ENCODE measurements at regions not wholly inside any gene's neighbourhood (a gene's known extent, or its start where the extent isn't known, plus 50 kb on each side); places are given as distances from the start of the nearest gene placed in this dataset.

GRCh38 chr11:70619591-70619990, 221.3 kb downstream of the CTTN start:
- Histone ChIP-seq H3K27ac (ENCODE audit: low read depth, low read length) (no peak overlapping the region), H3K27me3 (ENCODE audit: control insufficient read depth, insufficient read depth, low read length) (no peaks in the 10 kb centered on the region)
- 88% methylated on average over 6 of the region's 7 CpGs for WGBS (ENCODE audit: insufficient coverage)

GRCh38 chr11:70620510-70621184, 222.3 kb downstream of the CTTN start:
- peaks cover 11% of the 10 kb centered on the region for H3K36me3 ChIP-seq (ENCODE audit: control insufficient read depth, insufficient read depth, low read length)
- no peak for DNase-seq (ENCODE audit: low read depth in 4 of 6, low spot score in 6 of 6)
- peaks cover 58% of the 10 kb centered on the region for H3K4me1 ChIP-seq (ENCODE audit: control insufficient read depth, insufficient read depth, low read length)
- no peaks in the 10 kb centered on the region for H3K27me3 ChIP-seq (ENCODE audit: control insufficient read depth, insufficient read depth, low read length)
- no peak overlapping the region for H3K27ac ChIP-seq (ENCODE audit: low read depth, low read length)
- H3K9me3 ChIP-seq (ENCODE audit: control insufficient read depth, insufficient read depth, low read length) = no peaks in the 10 kb centered on the region
- WGBS (ENCODE audit: insufficient coverage) = 90% methylated on average over 9 of the region's 12 CpGs
- no peak overlapping the region for H3K4me3 ChIP-seq (ENCODE audit: low read depth, low read length)

More at GRCh38 chr11:70619591-70619990, 221.3 kb downstream of the CTTN start:
- no peak for DNase-seq (ENCODE audit: low read depth in 4 of 6, low spot score in 6 of 6)
- no peaks in the 10 kb centered on the region for H3K9me3 ChIP-seq (ENCODE audit: control insufficient read depth, insufficient read depth, low read length)
- peaks cover 11% of the 10 kb centered on the region for H3K36me3 ChIP-seq (ENCODE audit: control insufficient read depth, insufficient read depth, low read length)
- peaks cover 48% of the 10 kb centered on the region for H3K4me1 ChIP-seq (ENCODE audit: control insufficient read depth, insufficient read depth, low read length)
- no peak overlapping the region for H3K4me3 ChIP-seq (ENCODE audit: low read depth, low read length)

GRCh38 chr11:70621241-70621640, 222.9 kb downstream of the CTTN start:
- DNase-seq (ENCODE audit: low read depth in 4 of 6, low spot score in 6 of 6) = no peak
- H3K4me1 ChIP-seq (ENCODE audit: control insufficient read depth, insufficient read depth, low read length) = peaks cover 63% of the 10 kb centered on the region
- WGBS (ENCODE audit: insufficient coverage) = 97% methylated on average over 3 of the region's 6 CpGs
- no peak overlapping the region for H3K27ac ChIP-seq (ENCODE audit: low read depth, low read length)
- H3K27me3 ChIP-seq (ENCODE audit: control insufficient read depth, insufficient read depth, low read length) = no peaks in the 10 kb centered on the region
- no peak overlapping the region for H3K4me3 ChIP-seq (ENCODE audit: low read depth, low read length)
- H3K9me3 ChIP-seq (ENCODE audit: control insufficient read depth, insufficient read depth, low read length) = no peaks in the 10 kb centered on the region
- H3K36me3 ChIP-seq (ENCODE audit: control insufficient read depth, insufficient read depth, low read length) = peaks cover 10% of the 10 kb centered on the region

DNA sequence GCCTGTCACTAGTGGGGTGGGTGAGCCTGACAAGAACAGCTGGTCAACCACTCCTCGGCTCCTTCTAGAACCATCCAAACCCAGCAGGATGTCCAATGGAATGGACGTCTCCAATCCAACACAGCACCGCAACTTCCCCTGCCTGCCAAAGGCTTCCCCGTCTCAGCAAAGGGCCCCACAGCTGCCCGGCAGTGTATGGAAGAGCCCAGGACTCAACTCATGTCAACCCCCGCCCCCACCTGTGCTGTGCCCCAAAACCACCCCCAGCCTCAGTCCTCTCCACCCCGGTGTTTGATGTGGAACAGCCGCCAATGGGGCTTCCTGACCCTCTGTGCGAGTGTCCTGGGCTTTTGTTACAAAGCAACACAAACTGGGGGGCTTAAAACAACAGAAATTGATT, 223.8 kb downstream of the CTTN start:
- peaks cover 5% of the 10 kb centered on the region for H3K36me3 ChIP-seq (ENCODE audit: control insufficient read depth, insufficient read depth, low read length)
- WGBS (ENCODE audit: insufficient coverage) = 93% methylated on average over 8 of the region's 9 CpGs
- H3K4me1 ChIP-seq (ENCODE audit: control insufficient read depth, insufficient read depth, low read length) = peaks cover 65% of the 10 kb centered on the region
- no peak for DNase-seq (ENCODE audit: low read depth in 4 of 6, low spot score in 6 of 6)
- no peaks in the 10 kb centered on the region for H3K9me3 ChIP-seq (ENCODE audit: control insufficient read depth, insufficient read depth, low read length)
- H3K4me3 ChIP-seq (ENCODE audit: low read depth, low read length) = no peak overlapping the region
- H3K27ac ChIP-seq (ENCODE audit: low read depth, low read length) = no peak overlapping the region
- H3K27me3 ChIP-seq (ENCODE audit: control insufficient read depth, insufficient read depth, low read length) = no peaks in the 10 kb centered on the region

DNA sequence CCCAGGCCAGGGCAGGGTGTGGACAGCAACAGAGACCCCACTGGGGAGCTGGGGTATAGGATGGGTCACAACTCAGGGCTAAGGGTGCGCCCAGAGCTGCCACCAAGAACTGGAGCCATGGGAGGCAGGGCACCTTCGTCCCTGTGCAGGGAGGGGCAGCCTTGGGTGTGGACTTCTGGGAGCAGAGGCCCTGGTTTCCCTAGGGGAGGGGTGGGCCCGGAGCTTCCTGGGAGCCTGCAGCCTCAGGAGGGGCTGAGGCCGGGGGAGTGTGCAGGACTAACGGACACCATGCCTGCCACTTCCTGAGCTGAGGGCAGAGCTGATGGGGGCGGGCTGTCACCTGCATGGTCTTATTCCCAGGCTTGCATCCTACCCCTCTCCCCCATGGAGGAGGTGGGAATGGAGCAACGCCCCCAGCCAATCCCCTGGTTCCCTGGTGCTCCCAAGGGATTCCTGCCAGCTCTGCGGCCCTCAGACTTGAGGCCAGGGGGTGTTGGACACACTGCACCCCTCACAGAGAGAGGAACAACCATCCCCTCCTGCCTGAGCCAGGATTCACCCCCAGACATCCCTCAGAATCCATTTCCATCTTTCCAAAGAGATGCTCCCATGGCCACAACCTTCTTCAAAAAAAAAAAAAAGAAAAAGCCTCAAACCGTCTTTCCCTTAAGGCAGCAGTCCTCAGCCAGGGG, 225.7 kb downstream of the CTTN start:
- no peak overlapping the region for H3K4me3 ChIP-seq (ENCODE audit: low read depth, low read length)
- DNase-seq (ENCODE audit: low read depth in 4 of 6, low spot score in 6 of 6) = no peak
- no peaks in the 10 kb centered on the region for H3K27me3 ChIP-seq (ENCODE audit: control insufficient read depth, insufficient read depth, low read length)
- no peak overlapping the region for H3K27ac ChIP-seq (ENCODE audit: low read depth, low read length)
- no peaks in the 10 kb centered on the region for H3K9me3 ChIP-seq (ENCODE audit: control insufficient read depth, insufficient read depth, low read length)
- WGBS (ENCODE audit: insufficient coverage) = 89% methylated on average over 8 of the region's 9 CpGs
- peaks cover 66% of the 10 kb centered on the region for H3K4me1 ChIP-seq (ENCODE audit: control insufficient read depth, insufficient read depth, low read length)
- H3K36me3 ChIP-seq (ENCODE audit: control insufficient read depth, insufficient read depth, low read length) = peaks cover 5% of the 10 kb centered on the region

- Histone ChIP-seq H3K27ac (ENCODE audit: low read depth, low read length) (no peak overlapping the region), H3K36me3 (ENCODE audit: control insufficient read depth, insufficient read depth, low read length) (peaks cover 8% of the 10 kb centered on the region), H3K4me1 (ENCODE audit: control insufficient read depth, insufficient read depth, low read length) (peaks cover 66% of the 10 kb centered on the region), H3K4me3 (ENCODE audit: low read depth, low read length) (no peak overlapping the region), H3K27me3 (ENCODE audit: control insufficient read depth, insufficient read depth, low read length) (no peaks in the 10 kb centered on the region), H3K9me3 (ENCODE audit: control insufficient read depth, insufficient read depth, low read length) (no peaks in the 10 kb centered on the region)
- WGBS (ENCODE audit: insufficient coverage) = 70% methylated on average over 10 of the region's 10 CpGs
- no peak for DNase-seq (ENCODE audit: low read depth in 4 of 6, low spot score in 6 of 6)
Measured at GRCh38 chr11:70624598-70624993, 226.3 kb downstream of the CTTN start.

DNA sequence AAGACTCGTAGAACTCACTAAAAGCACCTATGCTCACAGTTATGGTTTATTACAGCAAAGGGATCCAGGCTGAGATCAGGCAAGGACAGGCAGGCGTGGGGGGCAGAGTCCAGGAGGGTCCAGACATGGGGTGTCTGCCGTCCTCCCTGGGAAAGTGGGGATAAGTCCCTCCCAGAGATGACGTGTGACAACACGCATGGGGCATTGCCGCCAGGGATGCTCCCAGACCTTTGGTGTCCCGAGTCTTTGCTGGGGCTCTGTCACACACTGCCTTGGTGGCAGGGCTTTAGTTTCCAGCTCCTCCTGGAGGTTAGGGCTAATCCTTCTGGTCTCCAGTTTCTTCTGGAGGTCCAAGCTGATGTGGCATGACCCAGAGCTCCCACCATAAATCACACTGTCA, 226.7 kb downstream of the CTTN start:
- no peaks in the 10 kb centered on the region for H3K27me3 ChIP-seq (ENCODE audit: control insufficient read depth, insufficient read depth, low read length)
- H3K4me1 ChIP-seq (ENCODE audit: control insufficient read depth, insufficient read depth, low read length) = peaks cover 66% of the 10 kb centered on the region
- H3K9me3 ChIP-seq (ENCODE audit: control insufficient read depth, insufficient read depth, low read length) = no peaks in the 10 kb centered on the region
- 83% methylated on average over 6 of the region's 7 CpGs for WGBS (ENCODE audit: insufficient coverage)
- no peak for DNase-seq (ENCODE audit: low read depth in 4 of 6, low spot score in 6 of 6)
- H3K4me3 ChIP-seq (ENCODE audit: low read depth, low read length) = no peak overlapping the region
- no peak overlapping the region for H3K27ac ChIP-seq (ENCODE audit: low read depth, low read length)
- peaks cover 10% of the 10 kb centered on the region for H3K36me3 ChIP-seq (ENCODE audit: control insufficient read depth, insufficient read depth, low read length)

- Histone ChIP-seq H3K4me3 (ENCODE audit: low read depth, low read length) (no peak overlapping the region), H3K4me1 (ENCODE audit: control insufficient read depth, insufficient read depth, low read length) (peaks cover 66% of the 10 kb centered on the region), H3K27ac (ENCODE audit: low read depth, low read length) (no peak overlapping the region), H3K27me3 (ENCODE audit: control insufficient read depth, insufficient read depth, low read length) (no peaks in the 10 kb centered on the region), H3K36me3 (ENCODE audit: control insufficient read depth, insufficient read depth, low read length) (peaks cover 14% of the 10 kb centered on the region), H3K9me3 (ENCODE audit: control insufficient read depth, insufficient read depth, low read length) (no peaks in the 10 kb centered on the region)
- peak in 5 of 6 donors; percentile 56 to 96 (median 75) for DNase-seq (ENCODE audit: low read depth in 4 of 6, low spot score in 6 of 6)
- WGBS (ENCODE audit: insufficient coverage) = 23% methylated on average over 18 of the region's 20 CpGs
Measured at GRCh38 chr11:70625582-70626518, 227.5 kb downstream of the CTTN start.

GRCh38 chr11:70627219-70627618, 228.9 kb downstream of the CTTN start:
- Histone ChIP-seq H3K36me3 (ENCODE audit: control insufficient read depth, insufficient read depth, low read length) (peaks cover 10% of the 10 kb centered on the region), H3K9me3 (ENCODE audit: control insufficient read depth, insufficient read depth, low read length) (no peaks in the 10 kb centered on the region), H3K27ac (ENCODE audit: low read depth, low read length) (no peak overlapping the region), H3K27me3 (ENCODE audit: control insufficient read depth, insufficient read depth, low read length) (no peaks in the 10 kb centered on the region), H3K4me1 (ENCODE audit: control insufficient read depth, insufficient read depth, low read length) (peaks cover 67% of the 10 kb centered on the region), H3K4me3 (ENCODE audit: low read depth, low read length) (no peak overlapping the region)
- 93% methylated on average over 3 of the region's 8 CpGs for WGBS (ENCODE audit: insufficient coverage)
- DNase-seq (ENCODE audit: low read depth in 4 of 6, low spot score in 6 of 6) = no peak
